GM13977 (cell line): ENCODE measurements at regions not wholly inside any gene's neighbourhood (a gene's known extent, or its start where the extent isn't known, plus 50 kb on each side); places are given as distances from the start of the nearest gene placed in this dataset.

ENCODE experiments used
- DNase-seq: peaks from one replicate; pipeline ENCODE4 v3.0.0; 2012; ENCODE audit warnings: low spot score
- CTCF ChIP-seq: IDR thresholded peaks from 2 replicates; pipeline ENCODE4 v1.5.1; 2012; ENCODE audit warnings: mild to moderate bottlenecking, control low read depth; ENCODE audit not compliant: insufficient read depth; ENCODE audit errors: extremely low read depth, missing control alignments
- in situ Hi-C: fragments of 300-500 bp; cut with MboI; formaldehyde crosslinking; loops from one replicate; pipeline ENCODE4 v1.12.0; 2022; ENCODE audit warnings: low sequenced_read_pairs, low pct_unique_long_range_greater_than_20kb, mixed read lengths, inconsistent platforms; ENCODE audit not compliant: unreplicated experiment

GRCh38 chrX:39501822-39502221 lies 595.9 kb downstream of the BCOR start:
- in situ Hi-C loops, result no loop called here
- DNase-seq, result no peak
- no peak for TF ChIP-seq CTCF

- TF ChIP-seq CTCF, result no peak
- no peak for DNase-seq
- in situ Hi-C loops, result no loop called here
Observed at GRCh38 chrX:39502486-39502885, 595.3 kb downstream of the BCOR start.

GRCh38 chrX:39504227-39504626 lies 593.5 kb downstream of the BCOR start:
- in situ Hi-C loops, result no loop called here
- no peak for TF ChIP-seq CTCF
- no peak for DNase-seq

GRCh38 chrX:39504850-39505259 lies 592.9 kb downstream of the BCOR start:
- no peak for DNase-seq
- no peak for TF ChIP-seq CTCF
- in situ Hi-C loops, result no loop called here

GRCh38 chrX:39506131-39506530 lies 591.6 kb downstream of the BCOR start:
- DNase-seq, result no peak
- TF ChIP-seq CTCF, result no peak
- in situ Hi-C loops, result no loop called here

GRCh38 chrX:39507034-39507433 lies 590.7 kb downstream of the BCOR start:
- in situ Hi-C loops, result no loop called here
- no peak for DNase-seq

More at GRCh38 chrX:39507034-39507433, 590.7 kb downstream of the BCOR start:
- no peak for TF ChIP-seq CTCF
